Osteocyte (in vitro differentiated cells): ENCODE measurements at regions not wholly inside any gene's neighbourhood (a gene's known extent, or its start where the extent isn't known, plus 50 kb on each side); places are given as distances from the start of the nearest gene placed in this dataset.

Experiments used
- DNase-seq: peaks from one replicate; pipeline ENCODE4 v3.0.0; 2021; ENCODE audit warnings: mixed read lengths; ENCODE audit not compliant: unreplicated experiment; ENCODE audit errors: extremely low spot score
- H3K27ac Mint-ChIP-seq: one replicate; pipeline ENCODE4 v1.8.0; 2021; ENCODE audit warnings: mild to moderate bottlenecking, mixed read lengths; ENCODE audit not compliant: unreplicated experiment
- H3K27me3 Mint-ChIP-seq: one replicate; pipeline ENCODE4 v1.8.0; 2021; ENCODE audit warnings: mixed read lengths; ENCODE audit not compliant: unreplicated experiment
- H3K36me3 Mint-ChIP-seq: one replicate; pipeline ENCODE4 v1.8.0; 2021; ENCODE audit warnings: mixed read lengths; ENCODE audit not compliant: unreplicated experiment
- H3K4me1 Mint-ChIP-seq: one replicate; pipeline ENCODE4 v1.8.0; 2021; ENCODE audit warnings: mixed read lengths; ENCODE audit not compliant: unreplicated experiment
- H3K4me3 Mint-ChIP-seq: one replicate; pipeline ENCODE4 v1.8.0; 2021; ENCODE audit warnings: mild to moderate bottlenecking, moderate library complexity, mixed read lengths; ENCODE audit not compliant: unreplicated experiment
- H3K9me3 Mint-ChIP-seq: one replicate; pipeline ENCODE4 v1.8.0; 2021; ENCODE audit warnings: mixed read lengths; ENCODE audit not compliant: unreplicated experiment
- CTCF ChIP-seq: fragments of 200-600 bp; sonication (generic); IDR thresholded peaks from 2 replicates; pipeline ENCODE4 v1.5.0; 2021; ENCODE audit warnings: antibody characterized with exemption, mild to moderate bottlenecking, moderate library complexity

DNA sequence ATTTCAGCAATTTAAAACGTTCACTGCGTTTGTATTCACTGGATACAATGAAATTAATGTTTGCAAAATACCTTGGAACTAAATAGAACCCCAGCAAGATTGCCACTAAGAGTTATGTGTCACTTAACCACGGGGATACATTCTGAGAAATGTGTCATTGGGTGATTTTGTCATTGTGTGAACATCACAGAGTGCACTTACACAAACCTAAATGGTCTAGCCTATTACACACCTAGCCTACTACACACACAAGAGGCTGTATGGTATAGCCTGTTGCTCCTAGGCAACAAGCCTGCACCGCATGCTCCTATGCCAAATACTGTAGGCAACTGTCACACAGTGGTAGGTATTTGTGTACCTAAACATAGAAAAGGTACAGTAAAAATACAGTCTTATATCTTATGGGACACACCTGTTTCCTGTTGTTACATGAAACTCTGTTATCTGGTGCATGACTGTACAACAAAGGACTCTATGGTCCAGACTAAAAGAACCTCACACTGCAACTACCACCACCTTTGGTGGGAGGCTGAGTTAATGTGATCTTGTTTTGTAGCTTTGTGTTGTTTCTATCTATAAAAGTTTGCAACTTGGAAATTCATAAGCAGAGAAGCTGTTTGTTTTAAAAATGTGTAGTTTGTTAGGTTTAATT is 92.2 kb upstream of the NTRK3 start:
- no peaks in the 10 kb centered on the region for H3K4me1 Mint-ChIP-seq
- peaks cover 14% of the 10 kb centered on the region for H3K9me3 Mint-ChIP-seq
- H3K27me3 Mint-ChIP-seq, result no peaks in the 10 kb centered on the region
- no peak for TF ChIP-seq CTCF
- no peaks in the 10 kb centered on the region for H3K36me3 Mint-ChIP-seq
- H3K4me3 Mint-ChIP-seq, result no peak overlapping the region
- no peak for DNase-seq
- H3K27ac Mint-ChIP-seq, result no peak overlapping the region

GRCh38 chr15:88345962-88346361 is 89.4 kb upstream of the NTRK3 start:
- DNase-seq, result no peak
- TF ChIP-seq CTCF, result no peak
- no peaks in the 10 kb centered on the region for H3K4me1 Mint-ChIP-seq
- H3K27ac Mint-ChIP-seq, result no peak overlapping the region
- no peak overlapping the region for H3K4me3 Mint-ChIP-seq
- no peaks in the 10 kb centered on the region for H3K36me3 Mint-ChIP-seq
- no peaks in the 10 kb centered on the region for H3K9me3 Mint-ChIP-seq
- H3K27me3 Mint-ChIP-seq, result no peaks in the 10 kb centered on the region

GRCh38 chr15:88344786-88345185 is 88.2 kb upstream of the NTRK3 start:
- Mint-ChIP-seq H3K36me3 (no peaks in the 10 kb centered on the region), H3K4me3 (no peak overlapping the region), H3K27me3 (no peaks in the 10 kb centered on the region), H3K27ac (no peak overlapping the region), H3K9me3 (no peaks in the 10 kb centered on the region), H3K4me1 (no peaks in the 10 kb centered on the region)
- DNase-seq, result no peak
- no peak for TF ChIP-seq CTCF

DNA sequence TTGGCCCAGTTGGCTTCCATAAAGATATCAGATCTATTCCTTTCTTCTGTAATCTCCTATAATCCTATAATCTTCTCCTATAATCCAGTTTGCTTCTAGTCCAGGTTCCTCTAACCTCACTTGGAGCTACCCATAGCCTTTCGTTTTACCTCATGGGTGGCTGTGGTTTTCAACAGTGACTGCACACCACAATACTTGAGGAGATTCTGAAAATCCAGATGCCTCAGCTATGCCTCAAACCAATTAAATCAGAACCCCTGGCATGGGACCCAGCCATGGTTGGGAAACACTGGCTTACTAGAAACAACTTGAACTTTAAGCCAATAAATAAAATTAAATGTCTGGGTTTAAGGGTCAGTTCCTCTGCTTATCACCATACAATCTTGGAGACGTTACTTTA is 86.1 kb upstream of the NTRK3 start:
- H3K9me3 Mint-ChIP-seq, result no peaks in the 10 kb centered on the region
- no peaks in the 10 kb centered on the region for H3K27me3 Mint-ChIP-seq
- no peak for DNase-seq
- H3K4me1 Mint-ChIP-seq, result no peaks in the 10 kb centered on the region
- no peaks in the 10 kb centered on the region for H3K36me3 Mint-ChIP-seq
- no peak for TF ChIP-seq CTCF
- H3K27ac Mint-ChIP-seq, result no peak overlapping the region
- H3K4me3 Mint-ChIP-seq, result no peak overlapping the region

GRCh38 chr15:88341653-88342052 is 85.1 kb upstream of the NTRK3 start:
- H3K4me1 Mint-ChIP-seq, result no peaks in the 10 kb centered on the region
- no peak overlapping the region for H3K4me3 Mint-ChIP-seq
- TF ChIP-seq CTCF, result no peak
- H3K27ac Mint-ChIP-seq, result no peak overlapping the region
- no peaks in the 10 kb centered on the region for H3K9me3 Mint-ChIP-seq
- no peak for DNase-seq
- no peaks in the 10 kb centered on the region for H3K36me3 Mint-ChIP-seq
- H3K27me3 Mint-ChIP-seq, result no peaks in the 10 kb centered on the region
